Right forelimb (tissue), 1 donor: ENCODE measurements at regions not wholly inside any gene's neighbourhood (a gene's known extent, or its start where the extent isn't known, plus 50 kb on each side); places are given as distances from the start of the nearest gene placed in this dataset.

Experiments
- DNase-seq: peaks from one replicate; pipeline ENCODE4 v3.0.0-alpha.2; 2018

DNA sequence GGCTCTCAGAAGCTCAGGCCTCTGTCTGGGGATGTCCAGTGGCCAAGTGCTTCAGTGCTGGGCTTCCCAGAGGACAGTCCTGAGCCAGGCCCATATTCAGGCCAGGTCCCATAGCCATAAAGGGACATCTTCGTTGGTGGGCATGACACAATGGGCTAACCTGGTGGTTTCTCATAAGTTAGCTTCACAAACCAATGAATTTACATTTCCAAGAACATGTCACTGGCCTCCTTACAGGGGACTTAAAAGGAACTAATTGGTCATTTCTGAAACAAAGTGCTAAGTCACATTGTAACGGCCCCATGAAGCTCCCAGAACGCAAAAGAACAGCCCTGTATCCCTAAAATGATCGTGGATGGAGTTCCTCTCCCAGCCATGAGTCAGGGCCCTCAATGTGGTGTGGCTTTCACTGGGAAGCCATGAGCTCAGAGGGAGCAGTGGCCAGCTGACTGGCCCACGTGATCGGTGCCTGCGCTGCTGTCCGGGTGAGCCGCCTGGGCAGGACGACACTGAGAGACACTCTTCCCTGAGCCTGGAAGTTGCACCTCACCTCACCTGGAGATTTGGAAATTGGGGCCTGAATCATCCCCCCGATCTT, 163.7 kb upstream of the APCDD1 start:
- no peak for DNase-seq

DNA sequence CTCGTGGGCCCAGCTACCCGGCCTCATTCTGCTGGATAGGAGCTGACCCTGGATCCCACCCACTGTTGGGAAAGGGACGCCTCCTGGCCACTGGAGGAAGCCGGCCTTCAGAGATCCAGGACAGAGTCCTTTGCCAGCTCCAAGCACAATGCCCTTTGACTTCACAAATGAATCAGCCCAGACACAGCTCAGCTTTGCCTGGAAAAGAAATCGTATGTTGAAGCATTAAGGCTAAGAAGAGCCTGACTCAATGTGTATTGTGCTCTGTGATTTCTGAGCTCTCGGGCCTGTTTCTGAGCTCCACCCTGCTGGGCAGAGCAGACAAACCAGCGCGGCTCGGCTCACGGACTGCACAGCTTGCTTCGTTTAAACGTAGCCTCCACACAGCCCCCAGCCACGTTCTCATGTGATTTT, 162.9 kb upstream of the APCDD1 start:
- no peak for DNase-seq

- no peak for DNase-seq
Observed at GRCh38 chr18:10293966-10294365, 160.5 kb upstream of the APCDD1 start.

DNA sequence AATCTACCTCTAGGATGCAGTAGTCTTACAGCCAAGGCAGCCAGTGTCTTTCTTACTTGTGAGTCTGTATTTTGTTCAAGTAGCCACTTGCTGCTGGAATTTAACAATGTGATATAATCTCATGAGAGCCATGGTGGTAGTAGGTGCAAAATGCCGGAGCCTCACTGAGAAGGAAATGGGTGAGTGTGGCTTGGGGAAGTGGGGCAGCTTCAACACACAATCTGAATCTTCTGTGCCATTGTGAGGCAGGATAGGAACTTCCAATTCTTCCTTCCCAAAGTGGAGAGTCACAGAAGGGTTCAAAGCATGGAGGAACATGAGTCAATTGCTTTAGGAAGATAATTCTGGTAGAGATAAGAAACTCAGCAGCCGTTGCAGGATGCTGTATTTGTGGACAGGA, 158.7 kb upstream of the APCDD1 start:
- no peak for DNase-seq

DNA sequence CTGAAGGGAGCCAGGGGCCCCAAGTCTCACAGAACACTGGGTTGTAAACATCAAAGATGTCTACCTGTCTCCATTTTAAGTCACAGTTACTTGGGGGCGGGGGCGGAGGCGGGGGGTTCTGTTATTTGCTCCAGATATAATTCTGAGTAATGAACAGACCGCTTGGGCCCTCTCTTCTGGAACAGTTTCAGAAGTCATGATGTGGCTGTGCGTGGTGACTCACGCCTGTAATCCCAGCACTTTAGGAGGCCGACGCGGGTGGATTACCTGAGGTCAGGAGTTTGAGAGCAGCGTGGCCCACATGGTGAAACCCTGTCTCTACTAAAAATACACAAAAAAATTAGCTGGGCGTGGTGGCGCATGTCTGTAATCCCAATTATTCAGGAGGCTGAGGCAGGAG, 157.9 kb upstream of the APCDD1 start:
- DNase-seq = no peak

DNA sequence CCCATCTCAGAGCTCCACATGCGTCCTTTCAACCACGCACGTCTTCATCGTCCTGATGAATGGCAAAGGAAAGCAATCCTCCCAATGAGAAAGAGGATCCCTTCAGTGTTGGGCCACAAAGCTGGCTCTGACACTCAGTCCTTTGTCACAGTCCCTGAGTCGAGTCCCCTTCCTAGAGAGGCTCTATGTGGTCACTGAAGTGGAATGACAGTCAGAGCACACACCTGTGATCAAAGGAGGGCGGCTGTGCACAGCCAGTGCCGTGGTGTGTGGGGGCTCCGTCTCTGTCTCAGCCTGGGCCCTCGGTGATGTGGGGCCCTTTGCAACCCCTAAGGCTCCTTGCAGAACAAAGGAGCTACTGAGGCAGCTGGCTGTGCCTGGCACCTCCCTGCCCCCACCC, 157.3 kb upstream of the APCDD1 start:
- DNase-seq = no peak

GRCh38 chr18:10298346-10298745, 156.1 kb upstream of the APCDD1 start:
- DNase-seq = no peak

DNA sequence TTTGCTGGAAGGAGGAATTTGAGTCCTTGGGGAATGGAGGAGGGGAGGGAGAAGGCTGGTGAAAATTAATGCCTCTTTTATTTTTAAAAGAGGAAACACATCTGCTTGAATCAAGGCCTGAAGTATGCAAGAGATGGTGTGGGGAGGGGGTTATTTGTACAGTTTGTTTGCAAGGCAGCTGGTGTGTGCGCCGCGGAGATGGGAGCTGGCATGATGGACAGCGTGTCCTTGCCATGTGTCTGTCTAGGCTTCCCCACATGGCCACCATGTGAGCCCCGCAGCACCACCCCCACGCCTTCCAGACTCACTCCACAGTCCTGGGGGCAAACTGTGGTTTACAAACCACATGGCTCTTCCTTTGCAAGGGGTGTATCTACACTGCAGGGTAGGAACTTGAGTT, 154.8 kb upstream of the APCDD1 start:
- no peak for DNase-seq

- DNase-seq = no peak
Observed at GRCh38 chr18:10300739-10301138, 153.7 kb upstream of the APCDD1 start.

- DNase-seq = no peak
Observed at GRCh38 chr18:10301831-10302483, 152.5 kb upstream of the APCDD1 start.

DNA sequence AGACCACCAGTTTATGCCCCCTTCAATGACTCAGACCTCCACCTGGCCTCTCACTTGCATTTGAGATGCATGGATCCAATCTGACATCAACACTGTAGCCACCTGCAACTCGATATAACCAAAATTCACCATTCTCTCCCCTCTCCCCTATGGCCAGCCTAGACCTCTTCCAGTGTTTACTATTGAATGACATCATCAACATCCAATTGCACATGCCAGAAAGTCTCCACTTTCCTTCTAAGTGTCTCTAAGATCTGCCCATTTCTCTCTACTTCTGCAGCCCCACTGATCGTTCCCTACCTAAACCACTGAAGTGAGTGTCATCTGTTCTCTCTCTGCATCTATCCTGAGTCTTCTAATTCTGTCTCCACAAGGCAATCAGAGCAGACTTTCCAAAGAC, 151.3 kb upstream of the APCDD1 start:
- no peak for DNase-seq

DNA sequence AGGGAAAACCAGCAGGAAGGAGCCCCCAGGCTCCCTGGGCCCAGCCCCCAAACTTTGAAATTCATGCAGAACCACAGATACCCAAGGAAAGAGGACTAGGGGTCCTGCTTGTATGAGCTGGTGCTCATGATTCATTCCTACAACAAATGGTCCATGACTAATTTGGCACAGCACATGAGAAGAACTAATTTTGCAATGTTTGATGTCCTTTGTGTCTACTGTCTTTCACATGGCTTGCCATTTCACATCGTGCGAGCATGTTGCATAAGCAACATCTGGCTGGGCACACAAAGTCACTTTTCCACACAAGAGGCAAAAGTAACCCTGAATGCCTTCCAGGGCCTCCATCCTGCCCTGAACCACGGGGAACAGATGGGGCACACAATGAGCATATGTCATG, 149.6 kb upstream of the APCDD1 start:
- DNase-seq = no peak

GRCh38 chr18:10306779-10307178, 147.7 kb upstream of the APCDD1 start:
- DNase-seq = no peak

- DNase-seq = no peak
Observed at GRCh38 chr18:10308154-10308553, 146.3 kb upstream of the APCDD1 start.

DNA sequence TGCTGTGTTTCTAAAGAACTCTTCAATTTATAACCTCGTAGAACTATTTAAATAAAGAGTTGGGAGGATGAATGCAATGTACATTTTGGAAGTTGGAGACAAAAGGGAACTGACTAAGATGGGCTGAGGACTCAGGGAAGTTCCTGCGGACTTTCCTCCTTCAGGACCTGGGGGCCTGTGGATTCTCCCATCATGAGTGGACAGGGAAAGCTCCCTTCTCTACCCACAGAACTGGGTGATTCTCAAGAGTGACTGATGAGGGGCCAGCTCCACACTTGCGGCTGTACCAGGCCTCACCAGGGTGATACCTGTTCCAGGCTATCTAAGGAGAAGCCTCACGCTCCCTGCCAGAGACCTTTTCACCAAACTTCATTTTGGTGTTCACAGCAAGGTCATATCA, 143.8 kb upstream of the APCDD1 start:
- no peak for DNase-seq

GRCh38 chr18:10312326-10313015, 142.0 kb upstream of the APCDD1 start:
- DNase-seq = no peak

DNA sequence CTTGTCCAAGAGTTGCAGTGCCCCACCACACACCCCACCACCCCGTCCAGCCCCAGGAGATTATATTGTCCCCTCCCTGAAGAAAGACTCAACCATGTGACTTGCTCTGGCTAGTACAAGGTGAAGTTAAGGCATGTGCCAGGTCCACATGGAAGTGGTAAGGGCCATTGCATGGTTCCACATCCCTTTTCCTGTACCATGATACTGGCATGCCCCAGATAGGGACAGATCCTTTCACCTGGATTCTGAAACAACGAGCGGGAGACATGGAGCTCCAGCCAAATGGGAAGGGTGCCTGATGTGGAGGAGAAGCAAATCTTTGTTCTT, 141.5 kb upstream of the APCDD1 start:
- DNase-seq = no peak

- no peak for DNase-seq
Observed at GRCh38 chr18:10314066-10314465, 140.4 kb upstream of the APCDD1 start.

DNA sequence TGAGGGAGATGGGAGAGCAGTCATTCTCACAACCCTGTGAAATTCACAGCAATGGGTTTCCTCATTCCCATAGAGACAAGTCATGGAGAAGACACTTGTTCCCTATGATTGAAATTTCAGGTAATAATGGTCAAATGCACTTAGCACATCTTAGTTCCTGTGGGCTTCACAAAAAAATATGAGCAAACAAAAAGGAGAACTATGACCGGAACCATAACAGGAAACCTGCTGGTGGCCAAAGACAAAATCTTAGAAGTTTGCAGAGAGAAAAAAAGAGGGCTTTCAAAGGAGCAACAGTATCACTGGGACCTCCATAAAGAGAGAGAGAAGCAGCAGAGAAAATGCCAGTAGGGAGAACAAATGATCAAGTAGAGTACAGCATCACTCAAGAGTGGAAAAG, 138.9 kb upstream of the APCDD1 start:
- DNase-seq = no peak

DNA sequence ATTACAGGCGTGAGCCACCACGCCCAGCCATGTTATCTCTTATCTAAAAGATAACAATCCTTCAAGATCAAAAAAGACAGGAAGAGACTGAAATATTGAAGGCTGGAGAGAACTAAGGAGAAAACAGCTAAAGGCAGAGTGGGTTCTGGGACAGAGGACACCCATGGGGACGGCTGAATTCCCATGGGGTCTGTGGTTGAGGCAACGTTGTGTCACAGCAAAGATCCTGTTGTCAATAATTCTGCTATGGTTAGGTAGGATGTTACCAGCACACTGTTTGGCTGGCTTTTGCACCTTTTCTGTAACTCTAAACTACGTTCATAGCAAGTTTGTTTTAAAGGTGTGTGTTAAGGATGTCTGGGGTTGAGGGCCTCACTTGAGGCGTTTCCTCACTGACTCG, 137.7 kb upstream of the APCDD1 start:
- no peak for DNase-seq

- no peak for DNase-seq
Observed at GRCh38 chr18:10317864-10318690, 136.4 kb upstream of the APCDD1 start.

GRCh38 chr18:10318691-10318970, 135.8 kb upstream of the APCDD1 start:
- DNase-seq = no peak

- DNase-seq = no peak
Observed at GRCh38 chr18:10319026-10319425, 135.4 kb upstream of the APCDD1 start.
